SK-N-SH (cell line): ENCODE measurements at regions not wholly inside any gene's neighbourhood (a gene's known extent, or its start where the extent isn't known, plus 50 kb on each side); places are given as distances from the start of the nearest gene placed in this dataset.

Experiments
- ELF1 ChIP-seq: IDR thresholded peaks from 2 replicates; pipeline ENCODE4 v1.4.0; 2012
- EP300 ChIP-seq, 2 experiments: IDR thresholded peaks; 2 replicates each; pipeline versions ENCODE4 v1.4.0 to v1.6.1; 2012; ENCODE audit warnings: borderline replicate concordance in 1 of 2, low read depth in 1 of 2, low read length in 1 of 2
- FOSL2 ChIP-seq: IDR thresholded peaks from 2 replicates; pipeline ENCODE4 v1.4.0; 2012; ENCODE audit warnings: low read depth, mild to moderate bottlenecking, moderate library complexity, borderline replicate concordance
- IRF3 ChIP-seq: fragments of 150-350 bp; IDR thresholded peaks from 2 replicates; pipeline ENCODE4 v1.6.1; 2016; ENCODE audit warnings: mild to moderate bottlenecking, low read depth, low read length
- JUND ChIP-seq: IDR thresholded peaks from 2 replicates; pipeline ENCODE4 v1.4.0; 2012
- MEF2A ChIP-seq: IDR thresholded peaks from 2 replicates; pipeline ENCODE4 v1.4.0; 2012; ENCODE audit warnings: low read depth, borderline replicate concordance
- MXI1 ChIP-seq: IDR thresholded peaks from 2 replicates; pipeline ENCODE4 v1.6.1; 2012; ENCODE audit warnings: mild to moderate bottlenecking, low read depth, low read length, improper control_type of control experiment
- NFIC ChIP-seq: IDR thresholded peaks from 2 replicates; pipeline ENCODE4 v1.4.0; 2012; ENCODE audit warnings: borderline replicate concordance
- PBX3 ChIP-seq: IDR thresholded peaks from 2 replicates; pipeline ENCODE4; 2012
- RCOR1 ChIP-seq: fragments of 150-350 bp; IDR thresholded peaks from 2 replicates; pipeline ENCODE4 v1.6.1; 2017; ENCODE audit warnings: antibody characterized with exemption, low read length
- REST ChIP-seq: IDR thresholded peaks from 2 replicates; pipeline ENCODE4 v1.6.1; 2012; ENCODE audit warnings: mild to moderate bottlenecking, low read depth, low read length, moderate library complexity
- RFX5 ChIP-seq: IDR thresholded peaks from 2 replicates; pipeline ENCODE4 v1.6.1; 2012; ENCODE audit warnings: mild to moderate bottlenecking, improper control_type of control experiment, low read length
- RXRA ChIP-seq: IDR thresholded peaks from 2 replicates; pipeline ENCODE4 v1.4.0; 2012; ENCODE audit warnings: low read depth, mild to moderate bottlenecking, borderline replicate concordance
- SIN3A ChIP-seq: IDR thresholded peaks from 2 replicates; pipeline ENCODE4 v1.6.1; 2012; ENCODE audit warnings: low read depth, mild to moderate bottlenecking, low read length, moderate library complexity, borderline replicate concordance
- TEAD4 ChIP-seq: IDR thresholded peaks from 2 replicates; pipeline ENCODE4 v1.4.0; 2012; ENCODE audit warnings: mild to moderate bottlenecking, borderline replicate concordance; ENCODE audit not compliant: insufficient read depth
- USF1 ChIP-seq: IDR thresholded peaks from 2 replicates; pipeline ENCODE4 v1.4.0; 2012; ENCODE audit warnings: low read depth, borderline replicate concordance
- ZBTB33 ChIP-seq: IDR thresholded peaks from 2 replicates; pipeline ENCODE4 v1.4.0; 2012; ENCODE audit warnings: low read depth, borderline replicate concordance

- TF ChIP-seq REST (no peak), USF1 (no peak), RCOR1 (no peak), MEF2A (no peak), ZBTB33 (no peak), RXRA (0 out of 2 replicates have a peak, but pooled peaks have one; percentile 18), TEAD4 (no peak), RFX5 (no peak), JUND (no peak; the same call in 1 of the 2 replicates), MXI1 (no peak), NFIC (0 out of 2 replicates have a peak, but pooled peaks have one; percentile 9), FOSL2 (0 out of 2 replicates have a peak, but pooled peaks have one; percentile 23), IRF3 (no peak), ELF1 (no peak), PBX3 (peak; percentile 46; the same call in 1 of the 2 replicates), EP300 (IDR thresholded peaks at IDR 0.05; ENCODE audit: borderline replicate concordance in 1 of 2, low read depth in 1 of 2, low read length in 1 of 2) (peak; percentile 29 to 71; a peak in 3 of 4 replicates), SIN3A (no peak)
Observed at GRCh38 chr18:73778032-73778359, 369.6 kb downstream of the FBXO15 start (continued).
